22Rv1 (cell line): ENCODE measurements at regions not wholly inside any gene's neighbourhood (a gene's known extent, or its start where the extent isn't known, plus 50 kb on each side); places are given as distances from the start of the nearest gene placed in this dataset.

Experiments
- H3K27ac ChIP-seq: fragments of 450-650 bp; 2 replicates; pipeline ENCODE4 v1.5.1; 2017
- ZFX ChIP-seq: fragments of 450-650 bp; IDR thresholded peaks from 2 replicates; pipeline ENCODE4 v1.6.1; 2017; ENCODE audit warnings: antibody characterized with exemption, borderline replicate concordance
- TF ChIP-seq, protein P1 (sequence below): fragments of 450-650 bp; IDR thresholded peaks from 2 replicates; pipeline ENCODE4 v1.5.1; 2017; ENCODE audit warnings: mild to moderate bottlenecking

DNA sequence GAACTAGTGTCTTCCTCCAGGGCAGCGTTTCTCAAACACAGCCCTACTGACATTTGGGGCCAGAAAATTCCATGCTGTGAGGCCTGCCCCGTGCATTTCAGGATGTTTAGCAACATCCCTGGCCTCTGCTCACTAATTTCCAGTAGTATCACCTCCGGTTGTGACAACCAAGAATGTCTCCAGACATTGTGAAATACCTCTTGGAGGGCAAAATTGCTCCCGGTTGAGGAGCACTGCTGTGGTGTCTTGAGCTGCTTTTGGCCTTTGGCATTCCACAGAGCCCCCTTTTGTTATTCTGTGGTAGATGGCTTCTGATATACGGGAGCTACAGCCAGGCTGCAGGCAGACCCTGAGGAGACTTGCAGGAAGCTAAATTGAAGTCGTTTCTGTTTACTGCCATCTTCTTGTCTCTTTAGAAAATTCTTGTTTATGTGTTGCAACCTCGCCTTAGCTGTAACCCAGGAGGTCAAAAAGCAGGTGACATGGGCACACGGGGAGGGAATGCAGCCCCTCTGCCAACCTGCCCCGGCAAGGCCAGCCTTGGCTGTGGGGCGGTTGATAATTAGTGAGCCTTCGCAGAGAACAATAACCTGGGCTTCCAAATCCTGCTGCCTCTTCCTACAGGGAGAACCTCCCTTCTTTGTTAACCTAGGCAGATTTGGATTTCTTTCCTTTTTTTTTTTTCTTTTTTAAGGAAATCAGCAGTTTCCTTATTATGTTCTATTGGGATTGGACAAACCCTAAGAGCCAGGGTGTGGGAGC is 74.7 kb upstream of the AKT3 start:
- no peak for TF ChIP-seq ZFX
- TF ChIP-seq, protein P1, sequence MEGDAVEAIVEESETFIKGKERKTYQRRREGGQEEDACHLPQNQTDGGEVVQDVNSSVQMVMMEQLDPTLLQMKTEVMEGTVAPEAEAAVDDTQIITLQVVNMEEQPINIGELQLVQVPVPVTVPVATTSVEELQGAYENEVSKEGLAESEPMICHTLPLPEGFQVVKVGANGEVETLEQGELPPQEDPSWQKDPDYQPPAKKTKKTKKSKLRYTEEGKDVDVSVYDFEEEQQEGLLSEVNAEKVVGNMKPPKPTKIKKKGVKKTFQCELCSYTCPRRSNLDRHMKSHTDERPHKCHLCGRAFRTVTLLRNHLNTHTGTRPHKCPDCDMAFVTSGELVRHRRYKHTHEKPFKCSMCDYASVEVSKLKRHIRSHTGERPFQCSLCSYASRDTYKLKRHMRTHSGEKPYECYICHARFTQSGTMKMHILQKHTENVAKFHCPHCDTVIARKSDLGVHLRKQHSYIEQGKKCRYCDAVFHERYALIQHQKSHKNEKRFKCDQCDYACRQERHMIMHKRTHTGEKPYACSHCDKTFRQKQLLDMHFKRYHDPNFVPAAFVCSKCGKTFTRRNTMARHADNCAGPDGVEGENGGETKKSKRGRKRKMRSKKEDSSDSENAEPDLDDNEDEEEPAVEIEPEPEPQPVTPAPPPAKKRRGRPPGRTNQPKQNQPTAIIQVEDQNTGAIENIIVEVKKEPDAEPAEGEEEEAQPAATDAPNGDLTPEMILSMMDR, result no peak
- H3K27ac ChIP-seq, result no peak overlapping the region

DNA sequence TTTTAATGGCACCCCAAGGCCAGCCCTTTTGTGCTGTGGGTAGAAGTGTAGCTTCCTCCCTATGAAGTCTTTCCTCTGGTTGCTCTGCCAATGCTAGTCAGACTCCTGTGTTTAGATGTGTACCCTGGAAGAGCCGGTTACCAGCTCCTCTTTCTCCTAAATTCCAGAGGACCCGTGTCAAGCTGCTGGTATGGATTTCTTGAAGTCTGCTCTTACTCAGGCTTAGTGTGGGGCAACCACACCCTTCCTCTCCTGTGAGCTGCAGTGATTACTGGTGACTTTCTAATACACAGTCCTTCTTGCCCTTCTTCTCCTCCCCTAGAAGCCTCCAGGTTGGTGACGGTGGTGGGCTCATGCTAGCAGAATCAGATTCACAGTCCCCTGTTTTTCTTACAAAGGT is 74.1 kb upstream of the AKT3 start:
- no peak overlapping the region for H3K27ac ChIP-seq
- no peak for TF ChIP-seq ZFX
- TF ChIP-seq, protein P1, result no peak

DNA sequence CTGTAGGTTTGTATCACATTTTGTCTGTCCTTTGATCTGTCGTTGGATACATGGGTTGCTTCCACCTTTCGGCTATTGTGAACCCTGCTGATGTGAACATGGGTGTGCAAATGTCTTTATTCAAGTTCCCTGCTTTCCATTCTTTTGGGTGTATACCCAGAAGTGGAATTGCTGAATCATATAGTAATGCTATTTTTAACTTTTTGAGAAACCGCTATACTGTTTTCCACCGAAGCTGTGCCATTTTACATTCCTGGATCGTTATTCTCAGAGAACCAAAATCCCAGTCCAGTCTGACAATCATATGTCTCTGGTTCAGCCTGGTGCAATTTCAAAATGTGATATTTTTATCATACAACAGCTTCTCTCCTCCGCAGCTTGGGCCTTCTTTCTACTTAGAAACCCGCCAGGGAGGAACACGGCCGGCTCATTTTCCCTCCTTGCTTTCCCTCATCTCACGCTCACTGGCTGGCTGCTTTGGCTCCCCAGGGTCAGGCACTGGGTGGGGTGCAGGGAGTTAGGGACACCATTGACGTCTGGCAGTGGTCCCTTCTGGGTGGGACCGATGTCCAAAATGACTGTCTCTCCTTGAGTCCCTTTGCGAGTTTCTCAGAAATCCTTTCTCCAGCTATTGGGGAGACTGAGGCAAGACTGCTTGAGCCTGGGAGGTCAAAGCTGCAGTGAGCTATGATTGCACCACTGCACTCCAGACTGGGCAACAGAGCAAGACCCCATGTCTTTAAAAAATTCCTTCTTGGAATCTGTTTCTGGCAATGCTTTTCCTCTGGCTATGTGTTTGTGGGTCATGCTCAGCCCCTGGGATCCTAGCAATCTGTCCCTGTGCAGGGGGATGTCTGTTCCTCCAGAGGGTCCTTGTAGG is 73.5 kb upstream of the AKT3 start:
- TF ChIP-seq, protein P1, result no peak
- TF ChIP-seq ZFX, result no peak
- no peak overlapping the region for H3K27ac ChIP-seq

DNA sequence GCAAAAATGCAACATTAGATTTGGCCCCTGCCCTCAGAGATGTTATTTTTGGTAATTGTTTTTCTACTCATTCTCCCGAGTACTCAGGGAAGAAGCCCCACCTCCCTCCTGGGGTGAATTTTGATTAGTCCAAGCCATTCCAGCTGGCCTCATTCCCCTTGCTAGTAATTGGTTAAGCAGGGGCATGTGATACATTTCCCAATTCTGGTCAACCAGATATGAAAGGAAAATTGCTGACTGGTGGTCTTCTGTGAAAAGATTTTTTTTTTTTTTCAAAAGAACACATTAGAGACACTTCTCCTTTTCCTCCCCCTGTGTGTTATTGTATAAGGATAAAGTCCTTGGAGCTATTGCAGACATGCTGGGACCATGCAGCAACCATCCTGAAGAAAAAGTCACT is 71.1 kb upstream of the AKT3 start:
- TF ChIP-seq ZFX, result no peak
- TF ChIP-seq, protein P1, result no peak
- no peak overlapping the region for H3K27ac ChIP-seq

DNA sequence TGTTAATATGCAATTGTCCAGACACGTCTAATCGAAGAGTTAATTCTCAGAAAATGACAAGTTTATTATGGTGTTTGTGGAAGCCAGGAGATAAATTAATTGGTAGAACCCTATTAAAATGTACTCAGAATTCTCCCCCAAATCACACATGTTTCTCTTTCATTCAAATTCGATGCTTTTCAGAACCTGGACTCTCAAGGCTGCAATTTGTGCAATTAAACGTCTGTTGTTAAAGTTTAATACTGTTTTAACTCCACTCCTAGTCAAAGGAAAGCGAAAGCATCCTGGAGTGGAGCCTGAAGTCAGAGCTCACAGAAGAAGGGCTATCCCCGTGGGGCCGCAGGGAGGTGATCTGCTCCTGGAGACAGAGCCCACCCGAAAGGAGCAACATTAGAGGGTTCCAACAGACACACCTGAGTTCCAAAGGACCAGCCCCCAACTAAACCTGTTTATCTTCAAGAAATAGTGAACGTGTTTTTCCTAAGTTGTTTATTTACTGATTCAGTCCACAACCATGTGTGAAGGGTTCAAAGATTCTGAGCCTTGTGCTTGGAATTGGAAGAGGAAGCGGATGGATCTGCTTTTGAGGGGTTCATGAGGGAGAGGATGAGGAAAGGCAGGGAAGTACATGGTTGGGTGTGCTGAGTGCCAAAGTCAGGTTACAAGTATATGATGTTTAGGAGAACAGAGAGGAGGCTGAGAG is 68.0 kb upstream of the AKT3 start:
- H3K27ac ChIP-seq, result no peak overlapping the region
- no peak for TF ChIP-seq ZFX
- TF ChIP-seq, protein P1, result no peak

DNA sequence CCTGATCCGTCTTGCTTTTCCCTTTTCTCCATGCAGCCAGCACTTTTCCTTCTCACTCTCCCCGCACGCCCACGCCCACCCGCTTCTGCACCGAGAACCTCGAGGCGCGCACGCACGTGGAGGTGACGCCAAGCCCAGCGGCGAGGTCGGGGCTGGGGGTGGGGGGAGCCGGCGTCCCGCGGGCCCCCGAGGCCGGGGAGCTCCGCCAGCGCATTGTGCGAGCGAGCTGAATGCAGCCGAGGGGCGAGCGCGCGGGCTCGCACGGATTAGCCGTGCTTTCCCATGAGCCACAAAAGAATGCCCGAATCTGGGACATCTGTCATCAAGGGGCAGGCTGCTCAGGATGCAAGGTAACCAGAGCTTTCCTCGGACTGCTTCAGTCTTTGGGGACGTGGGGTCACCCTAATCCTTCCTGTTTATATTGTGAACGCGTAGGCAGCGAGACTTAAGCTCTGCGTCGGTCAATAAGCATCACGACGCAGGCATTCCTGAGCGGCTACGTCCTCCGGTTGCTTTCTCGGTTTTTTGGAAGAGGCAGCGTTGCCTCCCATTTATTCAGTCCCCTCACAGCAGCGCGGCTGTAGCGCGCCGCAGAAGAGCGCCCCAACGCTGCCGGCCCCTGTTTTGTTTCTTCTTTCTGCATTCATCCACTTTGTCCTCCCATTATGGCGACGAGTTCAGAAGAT is 67.3 kb upstream of the AKT3 start:
- no peak overlapping the region for H3K27ac ChIP-seq
- no peak for TF ChIP-seq ZFX
- TF ChIP-seq, protein P1, result no peak
